K562 (cell line): ENCODE measurements at regions not wholly inside any gene's neighbourhood (a gene's known extent, or its start where the extent isn't known, plus 50 kb on each side); places are given as distances from the start of the nearest gene placed in this dataset.
A peak's percentile ranks its signal among the peaks of the same experiment; 100 is the strongest.

ENCODE experiments used
- ASH1L ChIP-seq: fragments of 450-650 bp; IDR thresholded peaks from 2 replicates; pipeline ENCODE4 v1.6.1; 2018; ENCODE audit warnings: borderline replicate concordance, mild to moderate bottlenecking, low read depth; ENCODE audit not compliant: partially characterized antibody
- ATF7 ChIP-seq: fragments of 450-650 bp; IDR thresholded peaks from 2 replicates; pipeline ENCODE4 v1.7.1; 2014; ENCODE audit warnings: mild to moderate bottlenecking, moderate library complexity
- CREB1 ChIP-seq, 2 experiments: sonication (generic) in 1 of 2; formaldehyde crosslinking in 1 of 2; IDR thresholded peaks; 2 replicates each; pipeline versions ENCODE4 v1.6.1 to v1.8.0; 2012 to 2022; ENCODE audit warnings: inconsistent platforms in 1 of 2, mild to moderate bottlenecking in 1 of 2, missing genetic modification reagents in 1 of 2, moderate library complexity in 1 of 2
- CTCFL ChIP-seq: IDR thresholded peaks from 2 replicates; pipeline ENCODE4 v1.6.1; 2011; ENCODE audit warnings: borderline replicate concordance, low read depth, mild to moderate bottlenecking, moderate library complexity, low read length; ENCODE audit not compliant: insufficient read depth, poor library complexity, severe bottlenecking
- KDM5B ChIP-seq: fragments of 200-600 bp; sonication (generic); IDR thresholded peaks from 2 replicates; pipeline ENCODE4 v1.6.1; 2012; ENCODE audit warnings: low read depth, mild to moderate bottlenecking, moderate library complexity, low read length, control low read depth, inconsistent platforms; ENCODE audit not compliant: insufficient replicate concordance
- MCM7 ChIP-seq, 2 experiments: fragments of 450-650 bp; IDR thresholded peaks; 2 replicates each; pipeline ENCODE4 v1.6.1; 2016 to 2018
- MXI1 ChIP-seq: IDR thresholded peaks from 2 replicates; pipeline ENCODE4 v1.6.1; 2011; ENCODE audit warnings: low read depth, mild to moderate bottlenecking, improper control_type of control experiment, low read length
- MYNN ChIP-seq, 2 experiments: sonication (generic); formaldehyde crosslinking in 1 of 2; IDR thresholded peaks; 2 replicates each; pipeline versions ENCODE4 v1.5.0 to v1.6.1; 2016 to 2020; ENCODE audit warnings: antibody characterized with exemption in 1 of 2, missing genetic modification reagents in 1 of 2
- NR1H2 ChIP-seq: sonication (generic); formaldehyde crosslinking; IDR thresholded peaks from 2 replicates; pipeline ENCODE4 v1.4.0; 2020; ENCODE audit warnings: mild to moderate bottlenecking, missing genetic modification reagents
- POLR3A ChIP-seq: IDR thresholded peaks from 2 replicates; pipeline ENCODE4 v1.6.1; 2011; ENCODE audit warnings: borderline replicate concordance, mild to moderate bottlenecking, moderate library complexity; ENCODE audit not compliant: insufficient read length, insufficient read depth; ENCODE audit errors: extremely low read depth
- RBM39 ChIP-seq: fragments of 200-400 bp; formaldehyde crosslinking; optimal IDR thresholded peaks from 2 replicates; pipeline ENCODE3; 2018; ENCODE audit warnings: low read depth, low read length
- REST ChIP-seq, 2 experiments: fragments of 450-650 bp; formaldehyde crosslinking in 1 of 2; IDR thresholded peaks; 2 replicates each; pipeline versions ENCODE4 v1.4.0 to v1.6.1; 2014 to 2020; ENCODE audit warnings: mild to moderate bottlenecking in 2 of 2, borderline replicate concordance in 1 of 2, low read depth in 1 of 2
- SIX5 ChIP-seq, 2 experiments: IDR thresholded peaks; 2 replicates each; pipeline ENCODE4 v1.6.1; 2011; ENCODE audit warnings: low read length in 2 of 2, borderline replicate concordance in 1 of 2, low read depth in 1 of 2, mild to moderate bottlenecking in 1 of 2, moderate library complexity in 1 of 2; ENCODE audit not compliant: insufficient read depth in 1 of 2
- SMARCA5 ChIP-seq: fragments of 450-650 bp; IDR thresholded peaks from 2 replicates; pipeline ENCODE4 v1.6.1; 2016
- SRSF3 ChIP-seq: fragments of 200-400 bp; formaldehyde crosslinking; IDR thresholded peaks from 2 replicates; pipeline ENCODE4 v1.6.1; 2016; ENCODE audit warnings: mild to moderate bottlenecking, low read length, moderate library complexity; ENCODE audit not compliant: insufficient read depth
- WHSC1 ChIP-seq: IDR thresholded peaks from one replicate; pipeline ENCODE4 v1.6.1; 2012; ENCODE audit warnings: low read length, control low read depth, inconsistent platforms
- ZNF212 ChIP-seq: fragments of 450-650 bp; formaldehyde crosslinking; IDR thresholded peaks from 2 replicates; pipeline ENCODE4 v1.4.0; 2020; ENCODE audit warnings: mild to moderate bottlenecking
- ZNF699 ChIP-seq: fragments of 250-450 bp; sonication (Bioruptor Pico); IDR thresholded peaks from 2 replicates; pipeline ENCODE4 v1.8.0; 2021; ENCODE audit warnings: mild to moderate bottlenecking, moderate library complexity; ENCODE audit not compliant: insufficient replicate concordance

GRCh38 chr2:175366815-175367214, 185.3 kb upstream of the ATP5MC3 start (continued):
- no peak for TF ChIP-seq RBM39
- no peak for TF ChIP-seq SRSF3
- TF ChIP-seq CTCFL: peak; percentile 18
- no peak for TF ChIP-seq MYNN (IDR thresholded peaks at IDR 0.05)
- TF ChIP-seq MYNN (CRISPR knock-in tag; IDR thresholded peaks at IDR 0.05): no peak
- TF ChIP-seq MXI1: no peak
- peak; percentile 63 for TF ChIP-seq ATF7
- peak; percentile 65; the same call in 1 of the 2 replicates for TF ChIP-seq REST (IDR thresholded peaks at IDR 0.05; ENCODE audit: borderline replicate concordance)
- no peak for TF ChIP-seq REST (CRISPR knock-in tag; IDR thresholded peaks at IDR 0.05; ENCODE audit: low read depth)
- no peak for TF ChIP-seq SIX5 (IDR thresholded peaks at IDR 0.05; ENCODE audit: borderline replicate concordance in 1 of 2, insufficient read depth in 1 of 2, low read depth in 1 of 2, low read length in 2 of 2)
- TF ChIP-seq SMARCA5: no peak
- no peak for TF ChIP-seq WHSC1
- TF ChIP-seq ASH1L: no peak
- TF ChIP-seq POLR3A: no peak
- TF ChIP-seq ZNF212 (CRISPR knock-in tag): no peak
- no peak for TF ChIP-seq NR1H2 (CRISPR knock-in tag)
- no peak for TF ChIP-seq MCM7 (IDR thresholded peaks at IDR 0.05)
- no peak for TF ChIP-seq KDM5B
- no peak for TF ChIP-seq CREB1 (IDR thresholded peaks at IDR 0.05)
- no peak for TF ChIP-seq CREB1 (CRISPR knock-in tag; IDR thresholded peaks at IDR 0.05)
- TF ChIP-seq ZNF699: no peak
